Left forelimb (tissue), 1 donor: ENCODE measurements at regions not wholly inside any gene's neighbourhood (a gene's known extent, or its start where the extent isn't known, plus 50 kb on each side); places are given as distances from the start of the nearest gene placed in this dataset.
"Not testable (repeated sequence)": the region's sequence is repeated elsewhere in the genome, so short reads cannot be mapped to it uniquely, and the experiment has no call there.

ENCODE experiments used
- DNase-seq: peaks from one replicate; pipeline ENCODE4 v3.0.0-alpha.2; 2018; ENCODE audit warnings: low spot score

DNA sequence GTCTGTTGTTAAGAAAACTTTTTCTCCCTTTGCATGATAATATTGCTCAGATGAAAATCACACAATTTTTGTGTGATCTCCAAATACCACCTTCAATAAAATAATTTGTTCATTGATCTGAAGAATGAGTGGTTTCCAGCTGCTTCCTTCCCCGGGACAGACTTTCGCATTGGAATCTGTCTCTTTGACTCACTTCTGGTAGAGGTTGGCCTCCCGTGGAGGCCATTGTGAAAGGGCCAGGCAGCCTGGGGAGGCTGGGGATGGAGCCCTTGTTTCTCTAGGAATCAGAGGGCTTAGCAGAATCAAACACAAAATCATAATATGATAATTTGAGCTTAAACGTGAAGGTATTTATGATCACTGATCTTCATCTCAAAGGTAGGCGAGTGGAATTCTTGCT lies 135.0 kb upstream of the ZNF536 start:
- DNase-seq = no peak

DNA sequence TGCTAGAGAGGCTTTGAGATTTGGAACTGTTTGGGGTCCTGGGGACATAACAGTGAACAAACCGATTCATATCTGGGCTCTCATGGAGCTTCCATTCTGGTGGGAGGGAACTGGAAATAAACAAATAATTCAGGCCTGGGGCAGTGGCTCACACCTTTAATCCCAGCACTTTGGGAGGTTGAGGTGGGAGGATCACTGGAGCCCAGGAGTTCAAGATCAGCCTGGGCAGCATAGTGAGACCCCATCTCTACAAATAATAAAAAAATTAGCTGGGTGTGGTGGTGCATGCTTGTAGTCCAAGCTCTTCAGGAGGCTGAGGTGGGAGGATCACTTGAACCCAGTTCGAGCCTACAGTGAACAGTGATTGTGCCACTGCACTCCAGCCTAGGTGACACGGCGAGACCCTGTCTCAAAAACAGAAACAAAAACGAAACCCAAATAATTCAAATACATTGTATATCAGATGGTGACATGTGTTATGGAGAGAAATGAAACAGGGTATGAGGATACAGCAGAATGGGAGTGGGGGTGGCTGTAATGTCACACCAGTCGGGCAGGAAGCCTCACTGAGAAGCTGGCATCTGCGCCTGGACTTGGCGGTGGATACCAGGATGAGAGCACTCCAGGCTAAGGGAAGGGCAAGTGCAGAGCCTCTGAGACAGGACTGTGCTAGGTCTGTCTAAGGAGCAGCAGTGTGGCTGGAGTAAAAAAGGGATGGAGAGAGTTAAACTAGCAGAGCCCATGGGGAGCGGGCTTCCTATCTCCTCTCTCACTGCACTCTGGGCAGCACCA lies 131.1 kb upstream of the ZNF536 start:
- no peak for DNase-seq

DNA sequence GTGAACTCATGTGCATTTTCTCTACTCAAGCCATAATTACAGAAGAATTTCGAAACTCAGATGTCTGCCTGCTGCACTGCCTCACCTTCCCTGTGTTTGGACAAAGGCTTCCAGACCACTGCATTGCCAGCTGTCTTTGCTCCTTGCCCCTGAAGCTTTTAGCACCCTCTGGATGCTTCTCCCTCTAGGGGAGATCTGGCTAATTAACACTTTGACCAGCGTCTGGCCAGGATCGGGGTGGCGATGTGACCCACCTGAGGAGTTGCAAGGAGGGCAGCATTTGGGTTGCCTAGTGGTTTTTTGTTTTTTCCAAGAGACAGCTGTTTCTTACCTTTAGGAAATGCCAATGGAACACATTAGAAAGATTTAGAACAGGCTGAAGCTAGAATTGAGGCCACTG lies 127.7 kb upstream of the ZNF536 start:
- DNase-seq = no peak

DNA sequence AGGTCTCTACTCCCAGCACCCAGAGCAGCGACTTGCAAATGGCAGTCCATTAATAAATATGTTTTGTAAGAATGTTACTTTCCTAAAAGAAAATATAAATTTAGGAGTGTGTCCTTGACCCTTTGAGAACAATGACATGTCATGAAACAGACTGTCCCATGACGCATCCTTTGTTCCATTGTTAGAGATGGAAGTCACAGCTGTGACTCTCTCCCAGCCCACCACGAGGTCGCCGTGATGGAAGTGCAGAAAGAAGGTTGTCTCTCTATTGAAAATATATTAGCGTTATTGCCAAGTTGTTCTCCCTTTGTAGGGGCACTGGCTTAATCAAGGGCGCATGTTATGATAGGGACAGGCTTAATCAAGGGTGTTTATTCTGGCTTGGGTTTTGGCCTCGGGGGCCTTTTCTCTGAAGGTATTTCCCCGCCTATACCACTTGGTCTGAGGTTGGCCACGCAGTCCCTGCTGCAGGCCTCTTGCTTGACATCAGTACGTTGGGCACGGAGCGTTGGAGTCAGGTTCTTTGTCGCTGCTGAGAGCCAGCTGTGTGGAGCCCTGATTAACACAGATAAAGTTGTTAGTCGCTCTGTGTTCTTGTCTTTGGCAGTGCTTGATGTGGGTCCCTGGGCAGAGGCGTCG lies 126.7 kb upstream of the ZNF536 start:
- no peak for DNase-seq

DNA sequence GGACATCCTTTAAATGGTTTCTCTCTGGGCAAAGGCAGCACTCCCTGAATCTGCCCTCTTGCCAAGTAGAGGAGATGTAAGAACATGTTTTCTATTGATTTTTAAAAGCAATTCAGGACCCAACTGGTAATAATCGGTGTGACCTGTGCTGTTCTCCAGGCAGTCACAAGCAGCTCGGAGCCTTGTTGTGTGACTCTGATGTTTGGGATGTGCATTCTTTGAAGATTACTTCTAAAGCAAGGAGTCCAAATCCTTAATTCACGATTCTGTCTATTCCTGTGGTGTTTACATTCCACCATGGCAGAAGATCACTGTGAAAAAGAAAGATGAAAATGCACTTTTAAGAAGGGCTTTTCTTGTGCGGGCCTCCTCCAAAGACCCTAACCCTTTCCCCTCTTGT lies 122.3 kb upstream of the ZNF536 start:
- no peak for DNase-seq

DNA sequence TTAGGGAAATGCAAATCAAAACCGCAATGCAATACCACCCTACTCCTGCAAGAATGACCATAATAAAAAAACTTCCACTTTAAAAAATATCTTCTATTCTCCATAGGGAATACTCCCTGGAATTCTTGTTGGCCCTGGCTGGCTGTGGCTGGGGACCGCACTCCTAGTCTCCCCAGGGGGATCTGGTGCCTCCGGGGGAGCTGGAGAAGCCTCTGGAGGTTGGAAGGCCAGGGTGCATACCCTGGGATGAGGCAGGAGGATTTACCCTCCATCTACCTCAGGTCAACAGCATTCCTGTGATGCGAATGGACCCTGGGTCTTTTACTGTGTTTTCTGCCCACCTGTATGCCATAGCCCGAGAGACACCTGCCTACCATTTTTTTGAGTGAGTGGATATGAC lies 120.0 kb upstream of the ZNF536 start:
- no peak for DNase-seq

DNA sequence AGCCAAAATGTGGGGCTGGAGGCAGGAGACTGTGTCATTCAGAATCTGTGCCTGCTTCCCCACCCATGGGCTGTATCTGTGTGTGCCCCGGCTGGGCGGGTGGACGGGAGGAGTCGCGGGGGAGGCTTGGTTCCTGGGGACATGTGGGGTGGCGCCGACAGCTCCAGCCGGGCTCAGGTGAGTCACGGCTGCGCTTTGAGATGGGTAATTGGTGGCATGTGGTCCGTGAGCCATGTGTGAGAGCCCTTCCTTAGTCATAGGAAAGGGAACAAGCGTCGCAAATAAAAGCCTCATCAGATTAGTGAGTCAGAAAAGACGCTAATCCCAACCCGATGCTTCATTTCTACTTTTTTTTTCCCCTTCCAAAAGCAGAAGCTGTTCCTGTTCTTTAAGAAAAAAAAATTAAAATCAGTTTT lies 118.6 kb upstream of the ZNF536 start:
- DNase-seq = no peak

DNA sequence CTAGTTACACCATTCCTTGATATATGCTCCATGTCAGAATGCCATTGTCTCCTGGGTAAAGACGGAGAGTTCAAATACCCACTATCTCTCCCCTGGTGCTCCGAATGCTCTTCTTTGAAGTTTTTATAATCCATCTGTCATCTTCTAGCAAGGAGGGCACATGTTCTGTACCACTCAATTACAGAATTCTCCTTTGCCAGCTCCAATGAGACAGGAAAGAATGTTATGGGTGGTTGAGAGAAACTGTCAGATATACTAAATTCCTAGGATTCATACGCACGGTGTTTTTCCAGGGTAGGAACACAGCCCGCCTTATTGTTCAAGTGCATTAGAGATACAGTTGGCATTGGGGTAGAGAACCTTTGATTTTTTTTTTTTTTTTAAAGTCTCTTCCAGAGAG lies 118.0 kb upstream of the ZNF536 start:
- DNase-seq = no peak

DNA sequence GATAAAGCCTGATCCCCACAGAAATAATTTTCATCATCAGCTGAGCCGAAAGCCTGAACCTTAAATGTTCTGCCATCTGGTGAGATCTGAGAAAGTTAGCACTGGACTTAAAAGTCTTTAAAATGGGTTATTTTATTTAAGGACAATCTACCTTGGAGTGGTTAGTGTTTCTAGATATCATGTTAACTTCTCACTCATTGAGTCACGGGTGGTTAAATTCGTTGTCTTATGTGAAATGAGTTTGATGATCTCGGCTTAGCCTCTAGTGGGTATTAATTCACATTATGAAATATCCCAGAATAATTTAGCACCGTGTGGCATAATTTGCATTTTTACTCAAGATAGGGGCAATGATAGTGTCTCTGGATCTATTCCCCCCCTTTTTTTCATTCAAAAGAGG lies 117.4 kb upstream of the ZNF536 start:
- no peak for DNase-seq

DNA sequence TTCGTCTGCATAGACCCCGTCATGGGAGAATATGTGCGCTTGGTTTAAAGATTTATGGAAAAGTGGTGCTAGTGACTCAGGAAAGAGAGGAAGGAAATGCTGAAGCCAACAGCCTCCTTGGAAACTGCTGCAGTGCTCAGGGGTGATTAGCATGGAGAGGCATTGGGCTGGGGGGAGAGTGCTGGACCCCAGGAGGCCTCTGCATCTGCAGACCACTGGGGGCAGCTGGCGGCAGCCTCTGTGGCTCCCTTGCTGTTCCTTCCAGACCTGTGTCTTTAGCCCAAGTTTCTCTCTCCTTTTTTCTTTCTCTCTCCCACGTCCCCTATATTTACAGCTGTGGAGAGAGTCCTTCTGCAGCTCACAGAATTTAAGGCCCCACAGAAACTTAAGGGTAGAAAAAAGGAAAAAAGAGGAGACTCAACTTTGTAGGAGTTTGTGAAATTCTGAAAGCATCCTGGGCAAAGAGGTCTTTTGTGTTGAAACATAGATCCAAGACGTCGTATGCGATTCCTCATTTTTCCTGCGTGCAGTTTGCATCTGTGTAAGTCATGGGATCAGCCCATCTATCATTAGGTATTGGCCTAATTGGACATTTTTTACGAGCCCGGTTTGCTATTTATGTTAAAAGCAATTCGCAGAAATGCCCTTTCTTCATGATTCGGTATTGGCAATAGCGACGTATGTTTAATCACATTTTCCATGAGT lies 116.2 kb upstream of the ZNF536 start:
- no peak for DNase-seq

DNA sequence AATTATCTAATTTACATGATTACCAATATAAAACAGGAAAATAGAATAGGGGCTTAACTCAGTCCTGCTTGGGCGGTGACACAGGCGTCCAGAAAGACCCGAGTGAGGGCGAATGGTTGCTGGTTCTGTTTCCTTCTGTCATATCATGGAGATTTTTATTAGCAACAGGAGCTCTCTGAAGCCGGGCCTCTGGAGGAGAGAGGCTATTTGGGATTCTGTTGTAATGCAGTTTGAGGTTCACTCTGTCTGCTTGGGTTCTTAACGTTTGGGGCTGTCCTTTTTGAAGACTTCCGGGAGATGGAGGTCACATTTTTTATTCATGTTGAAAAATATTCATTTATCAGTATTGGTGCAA lies 115.7 kb upstream of the ZNF536 start:
- DNase-seq = no peak

DNA sequence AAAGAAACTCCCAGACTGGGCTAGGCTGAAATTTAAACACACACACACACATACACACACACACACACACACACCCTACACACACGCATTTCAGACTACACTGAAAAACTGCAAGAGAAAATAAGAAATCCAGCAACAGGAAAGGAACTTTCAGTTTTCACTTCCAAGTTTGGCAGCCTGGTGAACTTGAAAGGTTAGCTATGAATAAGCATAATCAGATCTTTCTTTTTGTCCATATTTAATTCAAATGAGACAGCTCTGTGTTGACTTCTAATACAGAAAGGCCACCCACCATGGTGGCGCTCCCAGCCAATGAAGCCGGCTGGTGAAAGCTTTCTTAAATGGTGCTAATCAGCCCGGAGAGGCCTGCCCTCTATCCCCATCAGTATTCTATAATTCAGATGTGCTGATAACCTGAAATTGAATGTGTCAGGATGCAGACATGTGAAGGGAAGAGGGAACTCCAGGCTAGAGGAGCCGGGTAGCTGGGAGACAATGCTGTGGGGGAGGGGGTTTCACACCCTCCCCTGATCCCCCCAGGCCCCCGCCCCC lies 108.3 kb upstream of the ZNF536 start:
- DNase-seq = no peak

DNA sequence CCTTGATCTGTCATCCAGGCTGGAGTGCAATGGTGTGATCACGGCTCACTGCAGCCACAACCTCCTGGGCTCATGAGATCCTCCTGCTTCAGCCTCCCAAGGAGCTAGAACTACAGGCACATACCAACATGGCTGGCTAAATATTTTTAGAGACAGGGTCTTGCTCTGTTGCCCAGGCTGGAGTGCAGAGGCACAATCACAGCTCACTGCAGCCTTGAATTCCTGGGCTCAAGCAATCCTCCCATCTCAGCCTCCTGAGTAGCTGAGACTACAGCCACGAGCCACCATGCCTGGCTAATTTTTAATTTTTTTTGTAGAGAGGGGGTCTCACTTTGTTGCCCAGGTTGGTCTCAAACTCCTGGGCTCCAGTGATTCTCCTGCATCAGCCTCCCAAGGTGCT lies 106.3 kb upstream of the ZNF536 start:
- DNase-seq = not testable (repeated sequence)

DNA sequence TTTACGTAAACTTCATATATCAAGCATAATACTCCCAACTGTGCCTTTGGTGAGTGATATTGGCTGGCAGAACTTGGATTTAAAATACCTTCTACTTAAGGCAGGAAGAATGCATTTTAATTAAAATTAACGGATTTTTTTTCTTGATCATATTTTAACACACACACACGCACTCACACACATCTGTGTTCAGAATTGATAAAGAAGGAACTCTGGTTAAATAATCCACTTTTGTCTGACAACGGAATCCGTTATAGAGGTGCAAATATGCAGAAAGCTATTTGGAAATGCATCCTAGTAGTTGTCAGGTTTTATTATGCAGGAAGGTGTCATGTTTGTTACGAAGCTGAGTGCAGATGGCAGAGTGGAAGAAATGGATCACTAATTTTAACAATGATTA lies 105.5 kb upstream of the ZNF536 start:
- no peak for DNase-seq

DNA sequence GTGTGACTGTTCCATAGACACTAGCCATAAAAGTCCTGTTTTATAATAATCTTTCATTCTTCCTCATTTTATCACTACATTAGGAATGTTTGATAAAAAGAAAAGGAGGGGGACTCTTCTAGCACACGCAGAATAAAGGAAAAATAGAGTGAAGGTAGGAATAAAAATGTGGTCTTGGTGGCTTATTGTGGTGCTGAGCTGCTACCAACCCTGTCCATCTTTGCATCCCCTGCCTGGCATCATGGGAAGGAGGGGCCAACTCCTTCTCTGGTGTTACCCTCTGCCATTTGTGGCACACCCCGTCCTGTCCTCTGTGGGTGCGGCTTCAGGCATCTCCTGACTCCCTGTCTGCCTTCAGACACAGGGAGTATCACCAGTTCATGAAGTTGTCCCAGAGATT lies 104.9 kb upstream of the ZNF536 start:
- DNase-seq = no peak

DNA sequence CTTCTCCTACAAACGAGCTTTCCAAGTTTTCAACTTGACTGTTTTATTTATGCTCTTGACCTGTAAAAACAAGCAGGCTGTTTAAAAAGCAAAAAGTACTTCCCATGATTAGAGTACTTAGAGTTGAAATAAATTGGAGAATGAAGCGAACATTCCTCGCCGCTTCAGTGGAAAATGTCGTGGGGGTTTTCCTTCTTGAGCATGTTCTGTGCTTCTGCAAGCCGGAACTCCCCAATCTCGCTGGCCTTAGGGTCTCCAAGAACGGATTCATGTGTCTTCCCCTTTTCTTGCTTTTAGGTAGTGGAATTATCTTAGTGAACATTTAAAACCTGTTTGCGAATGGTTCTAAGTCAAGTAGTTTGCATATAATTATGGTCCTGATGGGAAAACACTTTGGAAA lies 103.6 kb upstream of the ZNF536 start:
- DNase-seq = no peak

DNA sequence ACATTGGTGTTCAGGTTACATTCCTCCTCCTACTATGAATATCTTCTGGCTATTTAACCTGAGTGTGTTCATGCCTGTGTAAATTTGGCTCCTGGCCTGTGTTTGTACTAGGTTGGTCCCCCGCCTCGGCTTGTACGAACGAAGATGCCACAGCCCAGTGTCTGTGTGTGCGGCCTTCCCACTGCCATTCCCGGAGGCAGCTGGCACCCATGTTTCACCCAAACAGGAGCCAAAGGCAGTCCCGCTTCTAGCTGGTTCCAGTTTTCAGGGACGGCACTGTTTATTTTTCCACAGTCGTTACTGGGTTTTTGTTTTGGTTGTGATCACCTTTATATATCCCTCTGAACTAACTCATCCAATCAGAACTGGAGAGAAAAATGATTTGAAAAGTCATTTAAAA lies 102.5 kb upstream of the ZNF536 start:
- no peak for DNase-seq

DNA sequence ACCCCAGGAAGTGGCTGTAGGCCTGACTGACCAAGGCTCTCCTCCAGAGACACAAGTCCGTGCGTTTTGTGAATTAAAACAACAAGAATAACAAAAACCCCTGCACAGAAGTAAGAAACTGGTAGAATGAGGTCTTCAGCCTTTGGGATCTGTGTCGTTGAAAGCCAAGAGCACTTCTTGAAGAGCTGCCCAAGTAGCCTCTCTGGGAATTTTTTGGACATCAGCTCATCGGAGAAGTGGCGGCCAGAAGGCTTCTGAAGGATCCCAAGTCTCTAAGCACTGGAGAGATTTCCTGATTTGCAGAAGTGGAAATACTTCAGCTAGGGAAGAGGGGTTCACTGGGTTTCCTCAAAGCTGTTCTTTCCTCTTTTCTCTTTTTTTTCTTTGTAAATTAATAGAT lies 100.4 kb upstream of the ZNF536 start:
- DNase-seq = no peak

DNA sequence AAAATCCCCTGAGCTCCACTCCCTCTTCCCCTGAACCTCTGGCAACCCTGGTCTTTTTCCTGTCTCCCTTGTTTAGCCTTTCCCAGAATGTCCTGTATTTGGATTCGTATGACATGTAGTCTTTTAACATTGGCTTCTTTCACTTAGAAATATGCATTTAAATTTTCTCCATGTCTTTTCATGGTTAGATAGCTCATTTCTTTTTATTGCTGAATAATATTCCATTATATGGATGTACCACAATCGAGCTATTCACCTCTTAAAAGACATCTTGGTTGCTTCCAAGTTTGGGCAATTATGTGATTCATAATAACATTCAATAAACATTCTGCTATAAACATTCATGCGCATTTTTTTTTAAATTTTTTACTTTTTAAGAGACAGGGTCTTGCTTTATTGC lies 99.6 kb upstream of the ZNF536 start:
- DNase-seq = no peak

DNA sequence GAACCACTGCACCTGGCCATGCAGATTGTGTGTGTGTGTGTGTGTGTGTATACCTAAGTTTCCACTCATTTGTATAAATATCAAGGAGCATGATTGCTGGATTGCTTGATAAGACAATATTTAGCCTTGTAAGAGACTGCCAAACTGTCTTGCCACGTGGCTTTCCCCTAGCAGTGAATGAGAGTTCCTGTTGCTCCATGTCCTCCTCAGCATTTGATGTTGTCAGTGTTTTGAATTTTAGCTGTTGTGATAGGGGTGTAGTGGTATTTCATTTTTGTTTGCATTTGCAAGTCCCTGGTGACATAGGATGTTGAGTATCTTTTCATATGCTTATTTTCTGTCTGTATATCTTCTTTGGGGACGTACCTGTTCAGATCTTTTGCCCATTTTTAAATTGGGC lies 99.0 kb upstream of the ZNF536 start:
- DNase-seq = no peak

DNA sequence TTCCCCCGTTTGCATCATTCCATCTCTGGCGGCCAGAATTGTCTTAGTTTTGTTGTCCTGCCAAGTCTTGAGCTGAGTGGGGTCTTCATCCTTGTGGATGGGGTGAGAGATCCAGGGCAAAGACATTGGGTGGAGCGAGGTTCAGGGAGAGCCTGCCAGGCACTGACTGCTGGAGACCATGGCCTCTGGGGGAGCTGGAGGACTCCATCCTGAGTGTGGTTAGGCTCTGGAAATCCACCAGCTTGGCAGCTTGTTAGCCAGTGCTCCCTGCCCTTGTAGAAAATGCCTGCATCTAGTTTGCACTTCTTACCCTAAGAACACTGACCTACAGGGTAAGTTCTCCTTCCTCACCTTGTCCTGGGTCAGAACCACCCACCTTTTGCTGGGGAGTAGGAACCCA lies 97.2 kb upstream of the ZNF536 start:
- DNase-seq = no peak

DNA sequence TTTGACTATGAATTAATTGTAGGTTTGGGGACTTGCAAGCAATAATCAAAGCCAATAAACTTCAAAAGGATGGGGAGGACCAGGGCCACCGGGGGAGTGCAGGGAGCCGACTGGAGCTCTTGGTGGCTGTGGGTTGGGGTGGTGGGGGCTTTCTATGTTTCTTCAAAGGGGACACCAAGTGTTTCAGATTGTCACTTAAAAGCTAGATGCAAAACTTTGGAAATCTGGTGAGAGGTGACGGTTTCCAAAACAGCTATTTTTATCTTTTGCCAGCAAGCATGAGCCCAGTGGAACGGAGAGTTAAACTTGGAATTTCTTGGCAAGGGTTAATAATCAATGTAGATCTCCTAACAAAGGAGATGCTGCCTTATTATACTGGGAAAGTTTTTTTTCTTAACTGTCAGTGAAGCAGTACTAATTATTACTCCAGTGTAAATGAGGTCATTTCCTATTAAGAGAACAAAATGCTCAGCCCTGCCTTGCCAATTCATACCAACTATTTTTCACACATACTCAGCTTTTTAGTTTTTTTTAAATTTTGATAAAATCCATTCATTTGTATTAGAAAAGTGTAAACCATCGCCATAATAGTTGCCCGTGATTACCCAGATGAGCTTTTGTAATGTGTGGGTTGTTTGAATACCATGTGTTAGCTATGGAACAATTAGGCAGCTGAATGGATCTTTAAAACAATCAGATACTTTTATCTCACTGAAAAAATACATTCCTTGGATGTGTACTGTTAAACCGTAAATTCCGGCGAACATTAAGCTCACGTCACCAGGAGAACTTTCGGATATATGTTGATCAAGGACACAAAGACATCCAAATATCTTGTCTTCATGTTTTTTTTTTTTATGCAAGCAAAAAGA lies 95.9 kb upstream of the ZNF536 start:
- DNase-seq = no peak
